CD4-positive, alpha-beta T cell (primary cell): ENCODE measurements at regions not wholly inside any gene's neighbourhood (a gene's known extent, or its start where the extent isn't known, plus 50 kb on each side); places are given as distances from the start of the nearest gene placed in this dataset.

Experiments
- ATAC-seq: fragments of 200-7000 bp; cut with Tn5 transposase; one replicate; pipeline ENCODE4 v1.10.0; 2022; ENCODE audit warnings: mild to moderate bottlenecking; ENCODE audit not compliant: poor library complexity
- CTCF ChIA-PET: fragments of 350-600 bp; sonication (Branson Sonifier 250); formaldehyde crosslinking; loops from one replicate; lab custom pipeline; 2021; ENCODE audit warnings: antibody characterized with exemption, inconsistent platforms; lab: Charles Lee
- POLR2A ChIA-PET: fragments of 350-600 bp; sonication (Branson Sonifier 250); formaldehyde crosslinking; loops from one replicate; lab custom pipeline; 2021; ENCODE audit warnings: antibody characterized with exemption, inconsistent platforms; lab: Charles Lee
- DNase-seq, 14 experiments: peaks; one replicate each; pipeline ENCODE4 v3.0.0-alpha.2; 2013 to 2020; ENCODE audit warnings: mixed read lengths in 2 of 14
- H3K27ac ChIP-seq, 2 donors: one replicate each; pipeline versions ENCODE4 v1.5.1 to v1.7.0; 2013; ENCODE audit warnings: low read length in 2 of 2, low read depth in 1 of 2, mild to moderate bottlenecking in 1 of 2
- H3K27me3 ChIP-seq, 2 experiments: 1 replicate in 1 of 2; 2 replicates in 1 of 2; pipeline versions ENCODE4 v1.6.1 to v1.7.0; 2013; ENCODE audit warnings: low read length in 2 of 2, control low read depth in 1 of 2, mild to moderate bottlenecking in 1 of 2, moderate library complexity in 1 of 2; ENCODE audit not compliant: insufficient read depth in 2 of 2, control insufficient read depth in 1 of 2
- H3K36me3 ChIP-seq: one replicate; pipeline ENCODE4 v1.6.1; 2013; ENCODE audit warnings: low read length, control low read depth; ENCODE audit not compliant: insufficient read depth
- H3K4me1 ChIP-seq: one replicate; pipeline ENCODE4 v1.6.1; 2013; ENCODE audit warnings: low read length, control low read depth; ENCODE audit not compliant: insufficient read depth
- H3K4me3 ChIP-seq: one replicate; pipeline ENCODE4 v1.5.1; 2013; ENCODE audit warnings: mild to moderate bottlenecking, low read length, moderate library complexity
- H3K9me3 ChIP-seq, 2 experiments: 1 replicate in 1 of 2; 2 replicates in 1 of 2; pipeline versions ENCODE4 v1.6.1 to v1.7.0; 2013; ENCODE audit warnings: low read length in 2 of 2, mild to moderate bottlenecking in 2 of 2, control low read depth in 1 of 2, moderate library complexity in 1 of 2; ENCODE audit not compliant: control insufficient read depth in 1 of 2, insufficient read depth in 1 of 2
- H3K27ac Mint-ChIP-seq: one replicate; pipeline ENCODE4 v1.8.0; 2020; ENCODE audit warnings: mixed read lengths
- H3K27me3 Mint-ChIP-seq: one replicate; pipeline ENCODE4 v1.8.0; 2021; ENCODE audit warnings: mixed read lengths
- H3K36me3 Mint-ChIP-seq: one replicate; pipeline ENCODE4 v1.8.0; 2021; ENCODE audit warnings: low read depth, mixed read lengths
- H3K4me1 Mint-ChIP-seq: one replicate; pipeline ENCODE4 v1.8.0; 2021; ENCODE audit warnings: low read depth, mixed read lengths
- H3K4me3 Mint-ChIP-seq: one replicate; pipeline ENCODE4 v1.8.0; 2020; ENCODE audit warnings: mild to moderate bottlenecking, mixed read lengths
- H3K9me3 Mint-ChIP-seq: one replicate; pipeline ENCODE4 v1.8.0; 2020; ENCODE audit warnings: mixed read lengths
- intact Hi-C, 2 experiments: fragments of 100-400 bp; cut with DNase I in 1 of 2; cut with micrococcal nuclease in 1 of 2; formaldehyde crosslinking; loops; one replicate each; pipeline versions ENCODE4 v1.15.1 to v1.9.0; 2023 to 2025; cut with DNase I, micrococcal nuclease
- TF ChIP-seq, protein P1 (sequence below): fragments of 200-600 bp; IDR thresholded peaks from one replicate; pipeline ENCODE4 v1.8.0; 2022; ENCODE audit warnings: antibody characterized with exemption, mild to moderate bottlenecking

DNA sequence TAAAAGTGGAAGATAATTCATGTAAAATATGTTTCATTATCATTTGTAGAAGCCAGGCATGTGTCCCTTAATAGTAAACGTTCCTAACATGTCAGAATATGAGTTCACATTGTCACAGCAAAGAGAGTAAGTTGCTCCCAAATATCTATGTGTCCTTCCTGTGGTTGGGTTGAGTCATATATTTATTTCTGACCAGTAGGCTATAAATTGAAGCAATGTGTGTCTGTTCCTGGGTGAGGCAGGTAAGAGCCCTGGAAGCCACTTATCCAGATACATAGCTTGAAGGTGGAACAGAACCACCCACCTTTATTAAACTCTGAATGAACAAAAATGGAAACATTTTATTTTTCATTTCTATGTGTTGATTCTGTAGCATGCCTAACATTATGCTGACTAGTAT, 2251.6 kb downstream of the NCAM2 start:
- no peak overlapping the region for H3K27ac Mint-ChIP-seq
- H3K9me3 Mint-ChIP-seq = peaks cover 4% of the 10 kb centered on the region
- TF ChIP-seq, protein P1, sequence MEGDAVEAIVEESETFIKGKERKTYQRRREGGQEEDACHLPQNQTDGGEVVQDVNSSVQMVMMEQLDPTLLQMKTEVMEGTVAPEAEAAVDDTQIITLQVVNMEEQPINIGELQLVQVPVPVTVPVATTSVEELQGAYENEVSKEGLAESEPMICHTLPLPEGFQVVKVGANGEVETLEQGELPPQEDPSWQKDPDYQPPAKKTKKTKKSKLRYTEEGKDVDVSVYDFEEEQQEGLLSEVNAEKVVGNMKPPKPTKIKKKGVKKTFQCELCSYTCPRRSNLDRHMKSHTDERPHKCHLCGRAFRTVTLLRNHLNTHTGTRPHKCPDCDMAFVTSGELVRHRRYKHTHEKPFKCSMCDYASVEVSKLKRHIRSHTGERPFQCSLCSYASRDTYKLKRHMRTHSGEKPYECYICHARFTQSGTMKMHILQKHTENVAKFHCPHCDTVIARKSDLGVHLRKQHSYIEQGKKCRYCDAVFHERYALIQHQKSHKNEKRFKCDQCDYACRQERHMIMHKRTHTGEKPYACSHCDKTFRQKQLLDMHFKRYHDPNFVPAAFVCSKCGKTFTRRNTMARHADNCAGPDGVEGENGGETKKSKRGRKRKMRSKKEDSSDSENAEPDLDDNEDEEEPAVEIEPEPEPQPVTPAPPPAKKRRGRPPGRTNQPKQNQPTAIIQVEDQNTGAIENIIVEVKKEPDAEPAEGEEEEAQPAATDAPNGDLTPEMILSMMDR = no peak
- ATAC-seq (no peak), DNase-seq (no peak)
- CTCF ChIA-PET = no interaction called here
- no peaks in the 10 kb centered on the region for H3K27me3 Mint-ChIP-seq
- H3K4me1 Mint-ChIP-seq = no peaks in the 10 kb centered on the region
- no peaks in the 10 kb centered on the region for H3K36me3 Mint-ChIP-seq
- Histone ChIP-seq H3K27me3 (no peaks in the 10 kb centered on the region), H3K27ac (no peak overlapping the region), H3K4me3 (no peak overlapping the region), H3K9me3 (no peaks in the 10 kb centered on the region), H3K36me3 (no peaks in the 10 kb centered on the region), H3K4me1 (no peaks in the 10 kb centered on the region)
- POLR2A ChIA-PET = no interaction called here
- intact Hi-C loops = no loop called here
- no peak overlapping the region for H3K4me3 Mint-ChIP-seq

DNA sequence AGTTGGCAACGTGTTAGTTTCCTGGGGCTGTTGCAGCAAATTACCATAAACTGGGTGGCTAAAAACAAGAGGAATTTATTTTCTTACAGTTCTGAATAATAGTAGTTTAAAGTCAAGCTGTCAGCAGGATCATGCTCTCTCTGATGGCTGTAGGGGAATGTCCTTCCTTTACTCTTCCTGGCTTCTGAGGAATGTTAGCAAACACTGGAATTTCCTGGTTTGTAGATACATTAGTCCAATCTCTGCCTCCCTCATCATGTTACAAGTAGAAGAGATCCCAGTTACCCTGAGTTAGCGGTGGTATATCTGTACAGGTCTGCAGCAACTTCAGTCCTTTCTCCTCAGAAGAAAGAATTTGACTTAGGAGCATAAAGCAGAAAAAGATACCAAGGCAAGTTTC, 2249.1 kb downstream of the NCAM2 start:
- no peaks in the 10 kb centered on the region for H3K36me3 Mint-ChIP-seq
- intact Hi-C loops = no loop called here
- ChIA-PET POLR2A (no interaction called here), CTCF (no interaction called here)
- Histone ChIP-seq H3K36me3 (no peaks in the 10 kb centered on the region), H3K9me3 (no peaks in the 10 kb centered on the region), H3K27me3 (no peaks in the 10 kb centered on the region), H3K4me1 (no peaks in the 10 kb centered on the region), H3K27ac (no peak overlapping the region), H3K4me3 (no peak overlapping the region)
- H3K9me3 Mint-ChIP-seq = peaks cover 4% of the 10 kb centered on the region
- ATAC-seq (no peak), DNase-seq (no peak)
- no peaks in the 10 kb centered on the region for H3K4me1 Mint-ChIP-seq
- H3K4me3 Mint-ChIP-seq = no peak overlapping the region
- TF ChIP-seq, protein P1 = no peak
- no peak overlapping the region for H3K27ac Mint-ChIP-seq
- no peaks in the 10 kb centered on the region for H3K27me3 Mint-ChIP-seq

GRCh38 chr21:23245255-23245654, 2247.0 kb downstream of the NCAM2 start:
- H3K9me3 Mint-ChIP-seq = peaks cover 2% of the 10 kb centered on the region
- H3K27ac ChIP-seq = no peak overlapping the region
- DNase-seq = no peak
- no peak overlapping the region for H3K4me3 Mint-ChIP-seq
- H3K36me3 Mint-ChIP-seq = no peaks in the 10 kb centered on the region
- no peak overlapping the region for H3K4me3 ChIP-seq
- H3K27me3 Mint-ChIP-seq = no peaks in the 10 kb centered on the region
- H3K27me3 ChIP-seq = no peaks in the 10 kb centered on the region
- no peaks in the 10 kb centered on the region for H3K4me1 ChIP-seq
- intact Hi-C loops = no loop called here
- ATAC-seq = no peak
- H3K36me3 ChIP-seq = no peaks in the 10 kb centered on the region
- TF ChIP-seq, protein P1 = no peak
- CTCF ChIA-PET = no interaction called here
- H3K4me1 Mint-ChIP-seq = no peaks in the 10 kb centered on the region
- H3K9me3 ChIP-seq = no peaks in the 10 kb centered on the region
- POLR2A ChIA-PET = no interaction called here
- no peak overlapping the region for H3K27ac Mint-ChIP-seq
